Trophoblast cell (in vitro differentiated cells and primary cell): ENCODE measurements at regions not wholly inside any gene's neighbourhood (a gene's known extent, or its start where the extent isn't known, plus 50 kb on each side); places are given as distances from the start of the nearest gene placed in this dataset.
A peak's percentile ranks its signal among the peaks of the same experiment; 100 is the strongest.

Source experiments
- DNase-seq, 2 donors: peaks; one replicate each; pipeline ENCODE4 v3.0.0-alpha.2; 2016
- H2AFZ ChIP-seq: 2 replicates; pipeline ENCODE4 v1.6.1; 2013; ENCODE audit warnings: low read length, moderate library complexity, mild to moderate bottlenecking; ENCODE audit not compliant: insufficient read depth, poor library complexity
- H2AK5ac ChIP-seq: 2 replicates; pipeline ENCODE4 v1.6.1; 2013; ENCODE audit warnings: mild to moderate bottlenecking, low read length
- H2BK120ac ChIP-seq: 2 replicates; pipeline ENCODE4 v1.6.1; 2013; ENCODE audit warnings: low read length, mild to moderate bottlenecking, moderate library complexity; ENCODE audit not compliant: insufficient read depth, poor library complexity
- H2BK12ac ChIP-seq: 2 replicates; pipeline ENCODE4 v1.6.1; 2013; ENCODE audit warnings: mild to moderate bottlenecking, low read length, moderate library complexity
- H2BK5ac ChIP-seq: 2 replicates; pipeline ENCODE4 v1.6.1; 2013; ENCODE audit warnings: low read length, low read depth, moderate library complexity, mild to moderate bottlenecking; ENCODE audit not compliant: poor library complexity
- H3K14ac ChIP-seq: 2 replicates; pipeline ENCODE4 v1.6.1; 2013; ENCODE audit warnings: mild to moderate bottlenecking, low read length
- H3K18ac ChIP-seq: 2 replicates; pipeline ENCODE4 v1.6.1; 2013; ENCODE audit warnings: mild to moderate bottlenecking, low read length
- H3K23ac ChIP-seq: 2 replicates; pipeline ENCODE4 v1.6.1; 2013; ENCODE audit warnings: low read length
- H3K27ac ChIP-seq: 2 replicates; pipeline ENCODE4 v1.5.1; 2013; ENCODE audit warnings: low read depth, mild to moderate bottlenecking, inconsistent platforms, low read length, moderate library complexity
- H3K27me3 ChIP-seq: 2 replicates; pipeline ENCODE4 v1.6.1; 2013; ENCODE audit warnings: inconsistent platforms, mild to moderate bottlenecking, low read length, moderate library complexity; ENCODE audit not compliant: insufficient read depth
- H3K36me3 ChIP-seq, 2 experiments: 1 replicate in 1 of 2; 2 replicates in 1 of 2; pipeline ENCODE4 v1.6.1; 2013; ENCODE audit warnings: low read length in 2 of 2, mild to moderate bottlenecking in 2 of 2, moderate library complexity in 1 of 2; ENCODE audit not compliant: insufficient read depth in 2 of 2, control insufficient read depth in 1 of 2
- H3K4ac ChIP-seq: 2 replicates; pipeline ENCODE4 v1.6.1; 2013; ENCODE audit warnings: low read depth, mild to moderate bottlenecking, low read length, moderate library complexity
- H3K4me1 ChIP-seq, 2 experiments: 1 replicate in 1 of 2; 2 replicates in 1 of 2; pipeline ENCODE4 v1.6.1; 2013; ENCODE audit warnings: low read length in 2 of 2, mild to moderate bottlenecking in 2 of 2, moderate library complexity in 1 of 2; ENCODE audit not compliant: insufficient read depth in 2 of 2, control insufficient read depth in 1 of 2
- H3K4me2 ChIP-seq: 2 replicates; pipeline ENCODE4 v1.6.1; 2013; ENCODE audit warnings: inconsistent platforms, mild to moderate bottlenecking, low read length, moderate library complexity
- H3K4me3 ChIP-seq: 2 replicates; pipeline ENCODE4 v1.5.1; 2013; ENCODE audit warnings: mild to moderate bottlenecking, low read depth, low read length, inconsistent platforms
- H3K79me1 ChIP-seq: one replicate; pipeline ENCODE4 v1.6.1; 2013; ENCODE audit warnings: low read length
- H3K79me2 ChIP-seq: 2 replicates; pipeline ENCODE4 v1.6.1; 2013; ENCODE audit warnings: low read length, mild to moderate bottlenecking; ENCODE audit not compliant: control insufficient read depth, insufficient read depth, poor library complexity
- H3K9ac ChIP-seq: 2 replicates; pipeline ENCODE4 v1.6.1; 2013; ENCODE audit warnings: mild to moderate bottlenecking, low read length
- H3K9me3 ChIP-seq: 2 replicates; pipeline ENCODE4 v1.6.1; 2013; ENCODE audit warnings: low read depth, mild to moderate bottlenecking, control low read depth, inconsistent platforms, low read length; ENCODE audit not compliant: insufficient read depth
- H4K12ac ChIP-seq: 2 replicates; pipeline ENCODE4 v1.6.1; 2013; ENCODE audit warnings: low read depth, mild to moderate bottlenecking, low read length, moderate library complexity
- H4K8ac ChIP-seq: 2 replicates; pipeline ENCODE4 v1.6.1; 2013; ENCODE audit warnings: low read depth, mild to moderate bottlenecking, low read length, moderate library complexity
- H4K91ac ChIP-seq: one replicate; pipeline ENCODE4 v1.6.1; 2013; ENCODE audit warnings: low read depth, mild to moderate bottlenecking, low read length, moderate library complexity
- WGBS: extraction: QIAGEN DNeasy Blood & Tissue Kit; methylation state at CpG from one replicate; pipeline ENCODE4 v1.1.7; 2013; ENCODE audit warnings: missing lambda C conversion rate; ENCODE audit not compliant: insufficient read length, insufficient coverage; ENCODE audit errors: extremely low coverage; 5-methylcytosine and 5-hydroxymethylcytosine counted together

DNA sequence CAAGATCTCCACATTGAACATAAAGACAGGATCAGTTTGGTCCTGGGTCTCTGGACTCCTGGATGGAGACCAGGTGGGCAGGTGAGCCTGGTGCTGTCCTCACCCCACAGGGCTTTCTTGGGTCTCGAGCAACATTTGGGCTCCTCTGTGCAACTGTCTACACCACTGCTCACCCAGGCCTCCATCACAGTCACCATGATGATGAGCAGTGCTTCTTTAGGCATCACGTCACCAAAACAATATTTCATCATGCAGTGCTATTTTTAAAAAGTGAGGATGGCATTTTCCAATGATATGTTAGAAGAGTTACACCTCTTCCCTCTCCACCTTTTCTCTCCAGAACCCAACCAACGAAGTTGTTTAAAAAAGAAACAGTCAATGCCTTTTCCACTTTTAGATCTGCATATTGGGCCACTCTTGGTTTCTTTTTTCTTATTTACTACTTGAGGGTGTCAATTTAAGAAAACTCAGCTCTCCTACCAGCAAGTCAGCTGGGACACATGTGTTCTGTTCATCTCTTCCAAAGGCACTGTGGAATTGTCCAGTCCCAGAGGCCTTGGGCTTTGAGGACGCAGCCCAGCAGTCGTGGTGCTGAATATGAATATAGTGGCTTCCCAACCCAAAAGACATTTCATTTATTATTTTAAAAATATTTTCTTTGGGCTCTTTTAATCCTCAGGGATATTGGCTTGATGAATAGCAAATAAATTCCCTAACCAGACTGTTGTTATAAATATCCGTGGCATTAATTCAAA lies 405.7 kb downstream of the KCNRG start:
- Histone ChIP-seq H3K23ac (no peak overlapping the region), H2BK12ac (no peak overlapping the region), H3K4me1 (no peaks in the 10 kb centered on the region), H3K4ac (no peak overlapping the region), H3K27me3 (no peaks in the 10 kb centered on the region), H4K12ac (no peak overlapping the region), H3K79me2 (no peaks in the 10 kb centered on the region), H2BK5ac (no peak overlapping the region), H2AFZ (no peak overlapping the region), H3K9me3 (no peaks in the 10 kb centered on the region), H4K91ac (no peak overlapping the region), H3K4me2 (no peak overlapping the region), H2AK5ac (no peak overlapping the region), H3K14ac (no peak overlapping the region), H2BK120ac (no peak overlapping the region), H3K18ac (no peak overlapping the region), H3K36me3 (no peaks in the 10 kb centered on the region), H3K79me1 (no peaks in the 10 kb centered on the region), H3K27ac (no peak overlapping the region), H3K9ac (no peak overlapping the region), H4K8ac (no peak overlapping the region), H3K4me3 (no peak overlapping the region)
- no peak for DNase-seq
- WGBS = no CpG with 5 or more reads among the region's 6 CpGs

DNA sequence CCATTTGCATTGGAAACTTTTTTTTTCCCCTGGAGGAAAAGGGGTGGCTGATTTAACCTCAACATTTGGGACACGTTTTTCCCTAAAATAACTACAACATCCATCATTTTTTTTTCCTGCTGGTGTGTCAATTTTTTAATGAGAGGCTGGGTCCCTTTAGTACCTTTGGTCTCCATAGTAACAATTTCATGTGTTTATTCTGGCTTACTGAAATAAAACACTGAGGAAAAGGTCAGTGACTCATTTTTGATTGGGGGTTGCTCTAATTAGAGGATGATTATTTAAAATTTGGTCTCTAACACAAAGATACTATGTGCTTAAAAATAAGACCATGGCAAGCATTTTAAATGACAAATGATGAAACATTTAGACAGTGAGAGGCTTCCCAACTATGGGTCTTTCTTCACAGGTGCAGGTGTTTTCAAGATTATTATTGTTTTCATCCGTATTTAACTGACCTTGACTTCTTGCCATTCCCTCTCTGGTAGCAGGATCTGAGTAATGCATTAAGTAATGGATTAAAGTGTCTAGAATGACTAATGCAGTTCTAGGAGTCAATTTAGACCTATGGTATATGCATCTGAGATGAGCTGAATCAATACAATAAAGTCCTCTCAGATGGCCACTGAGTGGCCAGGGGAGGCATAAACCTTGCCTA lies 406.4 kb downstream of the KCNRG start:
- Histone ChIP-seq H3K14ac (no peak overlapping the region), H3K9ac (no peak overlapping the region), H4K8ac (no peak overlapping the region), H2AK5ac (no peak overlapping the region), H3K27ac (no peak overlapping the region), H3K4ac (no peak overlapping the region), H3K18ac (no peak overlapping the region), H3K27me3 (no peaks in the 10 kb centered on the region), H2BK120ac (no peak overlapping the region), H3K4me3 (no peak overlapping the region), H2BK5ac (no peak overlapping the region), H3K79me2 (no peaks in the 10 kb centered on the region), H3K9me3 (no peaks in the 10 kb centered on the region), H3K4me1 (no peaks in the 10 kb centered on the region), H3K36me3 (no peaks in the 10 kb centered on the region), H4K91ac (no peak overlapping the region), H3K23ac (no peak overlapping the region), H3K4me2 (no peak overlapping the region), H2AFZ (no peak overlapping the region), H2BK12ac (no peak overlapping the region), H3K79me1 (no peaks in the 10 kb centered on the region), H4K12ac (no peak overlapping the region)
- DNase-seq = no peak
- no CpG with 5 or more reads among the region's 2 CpGs for WGBS

DNA sequence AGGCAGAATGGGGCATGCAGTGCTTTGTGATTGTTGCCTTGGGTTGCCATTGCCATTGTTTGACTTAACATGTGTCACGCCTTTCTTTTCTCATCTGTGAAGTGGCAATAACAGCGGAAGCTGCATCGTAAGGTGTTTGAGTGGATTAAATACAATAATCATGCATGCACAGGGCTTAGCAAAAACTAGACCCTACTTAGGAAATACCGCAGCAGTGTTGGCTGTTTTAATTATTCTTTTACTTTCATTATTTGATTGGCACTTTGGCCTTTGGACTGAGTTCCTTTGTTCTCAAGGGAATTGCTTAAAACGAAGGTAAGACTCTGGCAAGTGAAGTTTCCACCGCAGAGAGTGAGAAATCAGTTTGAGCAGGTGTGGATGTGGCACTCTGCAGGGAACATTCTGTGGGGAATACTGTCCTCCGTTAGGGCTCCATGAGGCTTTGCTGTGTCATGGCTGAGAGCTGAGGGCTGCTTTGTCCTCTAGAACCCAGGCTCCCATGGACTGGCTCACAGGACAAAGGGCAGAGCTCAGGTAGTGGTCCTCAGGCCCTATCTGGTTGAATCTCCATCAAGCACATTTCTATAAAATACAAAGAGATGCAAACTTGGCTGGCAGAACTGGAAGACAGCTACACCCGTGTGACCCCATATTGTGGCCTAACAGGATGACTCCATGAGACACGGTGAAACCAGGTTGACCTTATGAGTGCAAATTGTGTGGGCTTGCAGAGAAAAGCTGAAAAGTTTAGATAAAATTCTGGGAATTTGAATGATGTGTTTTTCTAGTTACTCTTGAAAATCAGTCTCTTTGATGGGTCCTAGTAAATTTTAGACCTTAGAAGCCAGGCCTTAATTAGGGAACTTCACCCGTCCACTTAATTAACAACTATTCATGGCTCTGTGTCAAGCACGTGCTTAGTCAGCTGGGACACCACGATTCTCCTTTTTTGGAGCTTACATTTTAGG lies 407.2 kb downstream of the KCNRG start:
- no peaks in the 10 kb centered on the region for H3K27me3 ChIP-seq
- H3K4me2 ChIP-seq = no peak overlapping the region
- no peak overlapping the region for H3K9ac ChIP-seq
- no peak overlapping the region for H4K91ac ChIP-seq
- H2BK120ac ChIP-seq = no peak overlapping the region
- no peak overlapping the region for H3K4me3 ChIP-seq
- no peak overlapping the region for H3K23ac ChIP-seq
- H3K36me3 ChIP-seq = no peaks in the 10 kb centered on the region
- no peak overlapping the region for H2AFZ ChIP-seq
- no peak overlapping the region for H4K12ac ChIP-seq
- no peak overlapping the region for H2BK5ac ChIP-seq
- no peak overlapping the region for H2AK5ac ChIP-seq
- no peak overlapping the region for H3K14ac ChIP-seq
- H3K4me1 ChIP-seq = no peaks in the 10 kb centered on the region
- no peak overlapping the region for H3K4ac ChIP-seq
- WGBS = no CpG with 5 or more reads among the region's 12 CpGs
- no peak overlapping the region for H3K18ac ChIP-seq
- no peaks in the 10 kb centered on the region for H3K79me1 ChIP-seq
- no peak for DNase-seq
- no peak overlapping the region for H3K27ac ChIP-seq
- H3K9me3 ChIP-seq = no peaks in the 10 kb centered on the region
- H3K79me2 ChIP-seq = no peaks in the 10 kb centered on the region
- H4K8ac ChIP-seq = peak overlapping the region; percentile 34
- H2BK12ac ChIP-seq = no peak overlapping the region

DNA sequence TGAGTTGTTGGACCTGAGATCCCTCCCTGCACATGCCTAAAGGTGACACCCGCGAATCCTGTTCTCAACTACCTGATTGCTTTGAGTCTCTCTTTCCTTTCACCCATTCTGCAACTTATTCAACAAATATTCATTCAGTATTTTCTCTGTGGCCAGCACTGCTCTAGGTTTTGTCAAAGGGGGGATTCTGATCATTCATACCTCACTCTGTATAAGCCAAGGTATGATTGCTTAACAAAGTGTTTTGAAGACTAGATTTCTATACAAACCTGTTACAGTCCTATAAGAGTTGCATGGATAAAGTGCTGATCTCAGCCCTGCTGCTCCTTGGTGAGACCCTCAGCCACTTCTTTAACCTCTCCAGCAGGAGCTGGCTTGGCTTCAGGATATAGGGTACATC lies 409.7 kb downstream of the KCNRG start:
- Histone ChIP-seq H2BK5ac (no peak overlapping the region), H4K12ac (no peak overlapping the region), H3K9me3 (no peaks in the 10 kb centered on the region), H2AK5ac (no peak overlapping the region), H3K27me3 (no peaks in the 10 kb centered on the region), H3K79me1 (no peaks in the 10 kb centered on the region), H3K14ac (no peak overlapping the region), H3K27ac (no peak overlapping the region), H3K36me3 (no peaks in the 10 kb centered on the region), H4K8ac (no peak overlapping the region), H3K23ac (no peak overlapping the region), H2AFZ (no peak overlapping the region), H3K79me2 (no peaks in the 10 kb centered on the region), H3K4me2 (no peak overlapping the region), H3K9ac (no peak overlapping the region), H3K18ac (no peak overlapping the region), H3K4me1 (no peaks in the 10 kb centered on the region), H2BK12ac (no peak overlapping the region), H2BK120ac (no peak overlapping the region), H3K4ac (no peak overlapping the region), H3K4me3 (no peak overlapping the region), H4K91ac (no peak overlapping the region)
- WGBS = no CpG with 5 or more reads among the region's 2 CpGs
- DNase-seq = no peak
